ENCODE measurements at regions not wholly inside any gene's neighbourhood (a gene's known extent, or its start where the extent isn't known, plus 50 kb on each side); places are given as distances from the start of the nearest gene placed in this dataset.

DNA sequence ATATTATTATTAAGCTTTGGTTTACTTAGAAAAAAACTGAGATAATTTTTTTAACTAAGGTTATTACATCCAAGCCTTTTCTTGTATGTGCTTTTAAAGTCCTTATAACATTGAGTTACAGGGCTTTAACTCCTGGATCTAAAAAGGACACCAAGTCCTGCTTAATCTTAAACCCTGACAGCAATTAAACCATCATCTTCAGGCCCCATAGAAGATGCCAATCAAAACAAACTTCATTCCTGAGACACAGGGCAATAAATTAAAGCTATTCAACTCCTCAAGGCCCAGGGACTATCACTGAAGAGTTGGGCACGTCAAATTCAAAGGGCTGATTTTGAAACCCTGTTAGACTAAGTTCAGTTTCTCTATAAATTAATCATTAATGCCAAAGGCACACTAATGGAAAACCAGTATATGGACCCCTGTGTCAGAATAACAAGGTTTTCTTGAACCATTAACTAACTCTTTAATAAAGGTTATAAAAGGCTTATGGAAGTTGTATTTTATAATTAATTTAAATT, 1152.6 kb downstream of the NSUN3 start:
- TF ChIP-seq GATA3 (IDR thresholded peaks at IDR 0.05; ENCODE audit: low read depth, low read length) (no peak), GATA2 (IDR thresholded peaks at IDR 0.05; ENCODE audit: low read depth, low read length) (no peak)

DNA sequence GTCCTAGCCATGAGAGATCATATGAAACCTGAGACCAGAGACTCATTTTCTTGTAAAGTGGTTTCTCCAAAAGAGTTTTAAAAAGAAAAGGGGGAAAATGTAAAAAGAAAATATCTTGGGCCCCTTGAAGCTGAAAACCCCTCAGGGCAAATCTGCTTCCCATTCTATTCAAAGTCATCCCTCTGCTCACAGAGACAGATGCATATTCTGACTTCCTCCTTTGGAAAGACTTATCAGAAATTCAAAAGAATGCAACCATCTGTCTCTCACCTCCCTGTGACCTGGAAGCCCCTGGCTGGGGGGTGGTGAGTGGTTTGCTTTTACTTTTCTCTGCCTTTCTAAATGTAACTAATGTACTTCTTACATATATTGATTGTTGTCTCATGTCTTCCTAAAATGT, 1154.8 kb downstream of the NSUN3 start:
- TF ChIP-seq GATA2 (IDR thresholded peaks at IDR 0.05; ENCODE audit: low read depth, low read length) = no peak
- TF ChIP-seq GATA3 (IDR thresholded peaks at IDR 0.05; ENCODE audit: low read depth, low read length) = no peak

- TF ChIP-seq GATA3 (IDR thresholded peaks at IDR 0.05; ENCODE audit: low read depth, low read length) (no peak), GATA2 (IDR thresholded peaks at IDR 0.05; ENCODE audit: low read depth, low read length) (no peak)
Observed at GRCh38 chr3:95218484-95218883, 1155.6 kb downstream of the NSUN3 start.

DNA sequence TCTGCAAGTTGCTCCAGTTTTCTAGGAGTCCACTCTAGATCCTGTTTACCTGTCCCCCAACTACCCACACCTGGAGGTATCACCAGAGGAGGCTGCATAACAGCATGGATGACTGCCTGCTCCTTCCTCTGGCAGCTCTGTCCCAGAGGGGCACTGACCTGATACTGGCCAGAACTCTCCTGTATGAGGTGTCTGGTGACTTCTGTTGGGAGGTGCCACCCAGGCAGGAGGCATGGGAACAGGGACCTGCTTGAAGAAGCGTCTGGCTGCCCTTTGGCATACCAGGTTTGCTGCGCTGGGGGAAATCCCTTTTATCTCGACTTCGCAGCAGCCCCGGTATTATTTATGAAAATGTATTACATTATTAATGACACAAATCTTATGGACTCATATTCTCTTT, 1163.6 kb downstream of the NSUN3 start:
- TF ChIP-seq GATA3 (IDR thresholded peaks at IDR 0.05; ENCODE audit: low read depth, low read length) = no peak

DNA sequence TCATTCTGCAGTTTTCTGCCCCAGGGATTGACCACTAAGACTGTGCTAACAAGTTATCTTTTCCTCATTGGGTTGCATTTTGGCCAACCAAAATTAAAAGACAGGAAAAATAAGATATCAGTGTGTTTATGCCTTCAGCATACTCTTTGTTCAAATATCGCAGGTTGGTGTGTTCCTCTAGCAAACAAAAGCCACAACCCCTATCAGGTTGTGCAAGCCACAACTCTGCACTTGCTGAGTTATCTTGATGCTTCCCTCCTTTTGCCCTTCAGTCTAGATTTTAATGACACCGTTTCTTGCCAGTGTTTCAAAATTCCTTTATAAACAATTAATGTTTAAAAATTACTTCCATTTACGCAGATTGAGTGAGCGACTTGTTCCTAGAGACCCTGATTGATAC, 1164.2 kb downstream of the NSUN3 start:
- TF ChIP-seq GATA2 (IDR thresholded peaks at IDR 0.05; ENCODE audit: low read depth, low read length) = no peak
- TF ChIP-seq GATA3 (IDR thresholded peaks at IDR 0.05; ENCODE audit: low read depth, low read length) = no peak

GRCh38 chr3:95228416-95228815, 1165.6 kb downstream of the NSUN3 start:
- no peak for TF ChIP-seq GATA2 (IDR thresholded peaks at IDR 0.05; ENCODE audit: low read depth, low read length)
- TF ChIP-seq GATA3 (IDR thresholded peaks at IDR 0.05; ENCODE audit: low read depth, low read length) = no peak

DNA sequence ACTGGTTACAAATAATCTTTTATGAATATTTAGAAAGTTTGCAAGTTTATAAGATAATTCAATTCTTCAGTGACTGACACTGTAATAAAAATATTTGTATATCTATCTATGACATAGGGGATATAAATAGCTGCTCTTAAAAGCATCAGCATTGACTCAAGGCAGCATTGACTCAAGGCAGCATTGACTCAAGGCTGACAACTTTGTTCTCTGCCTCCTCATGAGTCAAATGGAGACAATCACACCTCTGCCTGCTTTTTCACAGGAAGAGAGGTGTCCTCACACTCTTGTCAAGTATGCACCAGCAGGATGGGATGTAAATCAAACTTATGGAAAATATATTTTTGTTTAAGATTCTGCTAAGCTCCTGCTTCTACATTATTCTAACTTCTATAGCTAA, 1173.1 kb downstream of the NSUN3 start:
- TF ChIP-seq GATA3 (IDR thresholded peaks at IDR 0.05; ENCODE audit: low read depth, low read length) = no peak
- no peak for TF ChIP-seq GATA2 (IDR thresholded peaks at IDR 0.05; ENCODE audit: low read depth, low read length)

DNA sequence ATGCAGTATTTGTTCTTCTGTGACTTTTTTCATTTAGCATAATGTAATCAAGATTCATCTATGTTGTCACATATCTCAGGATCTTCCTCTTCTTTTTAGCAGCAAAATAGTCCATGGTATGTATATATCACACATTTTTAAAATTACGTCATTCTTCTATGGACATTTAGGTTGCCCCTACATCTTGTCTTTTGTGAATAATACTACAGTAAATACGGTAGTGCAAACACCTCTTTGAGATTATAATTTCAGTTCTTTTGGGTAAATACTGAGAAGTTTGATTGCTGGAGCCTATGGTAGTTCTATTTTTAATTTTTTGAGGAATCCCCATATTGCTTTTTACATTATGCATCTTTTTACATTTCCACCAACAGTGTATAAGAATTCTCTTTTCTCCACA, 1174.9 kb downstream of the NSUN3 start:
- TF ChIP-seq GATA2 (IDR thresholded peaks at IDR 0.05; ENCODE audit: low read depth, low read length) = no peak
- no peak for TF ChIP-seq GATA3 (IDR thresholded peaks at IDR 0.05; ENCODE audit: low read depth, low read length)

GRCh38 chr3:95240395-95240794, 1177.5 kb downstream of the NSUN3 start:
- no peak for TF ChIP-seq GATA2 (IDR thresholded peaks at IDR 0.05; ENCODE audit: low read depth, low read length)
- no peak for TF ChIP-seq GATA3 (IDR thresholded peaks at IDR 0.05; ENCODE audit: low read depth, low read length)

DNA sequence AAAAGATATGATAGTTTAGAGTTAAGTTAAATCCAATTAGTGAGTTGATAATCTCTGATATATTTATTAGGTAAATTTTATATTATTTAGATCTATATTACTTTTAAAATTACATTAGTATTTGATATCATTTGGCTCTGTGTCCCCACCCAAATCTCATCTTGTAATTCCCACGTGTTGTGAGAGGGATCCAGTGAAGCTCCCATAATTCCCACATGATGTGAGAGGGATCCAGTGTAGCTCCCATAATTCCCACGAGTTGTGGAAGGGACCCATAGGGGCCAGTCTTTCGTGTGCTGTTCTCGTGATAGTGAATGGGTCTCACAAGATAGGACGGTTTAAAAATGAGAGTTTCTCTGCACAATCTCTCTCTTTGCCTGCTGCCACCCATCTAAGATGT, 1183.6 kb downstream of the NSUN3 start:
- TF ChIP-seq GATA3 (IDR thresholded peaks at IDR 0.05; ENCODE audit: low read depth, low read length) = no peak
- no peak for TF ChIP-seq GATA2 (IDR thresholded peaks at IDR 0.05; ENCODE audit: low read depth, low read length)

- TF ChIP-seq GATA3 (IDR thresholded peaks at IDR 0.05; ENCODE audit: low read depth, low read length) (no peak), GATA2 (IDR thresholded peaks at IDR 0.05; ENCODE audit: low read depth, low read length) (no peak)
Observed at GRCh38 chr3:95254061-95254460, 1191.2 kb downstream of the NSUN3 start.

- TF ChIP-seq GATA3 (IDR thresholded peaks at IDR 0.05; ENCODE audit: low read depth, low read length) (no peak), GATA2 (IDR thresholded peaks at IDR 0.05; ENCODE audit: low read depth, low read length) (no peak)
Observed at GRCh38 chr3:95254758-95255157, 1191.9 kb downstream of the NSUN3 start.

DNA sequence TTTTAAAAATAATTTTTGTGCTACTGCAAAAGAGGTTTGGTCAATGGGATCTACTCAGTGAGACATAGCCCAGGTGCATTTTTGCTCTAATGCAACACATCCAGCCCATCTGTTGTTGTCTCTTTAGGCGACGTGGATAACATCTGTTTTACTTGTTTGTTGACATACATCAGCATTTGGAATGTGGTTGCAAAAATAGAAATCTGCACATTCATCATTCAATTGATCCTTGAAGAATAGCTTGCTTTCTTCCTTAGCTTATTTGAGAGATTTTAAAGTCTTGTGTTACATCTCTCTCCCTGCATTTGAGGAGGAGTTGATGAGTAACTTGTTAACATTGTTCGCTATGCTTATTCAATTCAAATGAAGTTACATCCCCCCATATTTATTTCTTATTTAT, 1202.3 kb downstream of the NSUN3 start:
- TF ChIP-seq GATA3 (IDR thresholded peaks at IDR 0.05; ENCODE audit: low read depth, low read length) = no peak
- no peak for TF ChIP-seq GATA2 (IDR thresholded peaks at IDR 0.05; ENCODE audit: low read depth, low read length)

DNA sequence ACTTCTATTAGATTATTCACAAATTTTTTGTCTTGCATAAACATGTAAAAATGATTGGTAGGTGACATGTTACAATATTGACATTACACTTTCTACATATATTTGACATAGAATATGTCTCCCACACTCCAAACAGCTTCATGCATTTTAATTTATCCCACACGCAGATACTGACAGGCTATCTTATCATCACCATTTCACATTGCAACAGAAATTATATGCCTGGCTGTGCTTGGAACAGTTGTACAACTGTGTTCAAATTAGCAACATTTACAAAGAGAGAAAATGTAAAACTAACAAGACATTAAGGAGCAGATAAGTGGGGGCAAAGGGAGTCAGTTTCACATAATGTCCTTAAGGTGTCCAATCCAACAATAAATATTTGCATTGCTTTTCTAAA, 1208.5 kb downstream of the NSUN3 start:
- TF ChIP-seq GATA3 (IDR thresholded peaks at IDR 0.05; ENCODE audit: low read depth, low read length) (no peak), GATA2 (IDR thresholded peaks at IDR 0.05; ENCODE audit: low read depth, low read length) (no peak)

DNA sequence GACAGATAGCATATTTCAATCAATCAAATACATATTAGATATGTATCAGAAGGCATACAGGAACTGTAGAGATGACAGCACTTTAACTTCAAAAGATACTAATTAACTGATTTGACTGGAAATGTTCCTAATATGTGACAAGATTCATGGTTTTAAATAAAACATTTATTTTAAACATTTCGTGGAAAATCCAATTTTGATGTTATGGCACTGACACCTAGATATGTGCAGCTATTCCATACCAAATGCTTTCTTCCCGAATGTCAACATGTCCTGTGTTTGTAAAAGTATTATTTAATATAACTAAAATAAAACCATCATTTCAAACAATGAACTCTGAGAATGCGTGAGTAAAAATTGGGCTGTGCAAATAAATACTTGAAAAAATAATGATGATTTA, 1209.3 kb downstream of the NSUN3 start:
- TF ChIP-seq GATA3 (IDR thresholded peaks at IDR 0.05; ENCODE audit: low read depth, low read length) (no peak), GATA2 (IDR thresholded peaks at IDR 0.05; ENCODE audit: low read depth, low read length) (no peak)

DNA sequence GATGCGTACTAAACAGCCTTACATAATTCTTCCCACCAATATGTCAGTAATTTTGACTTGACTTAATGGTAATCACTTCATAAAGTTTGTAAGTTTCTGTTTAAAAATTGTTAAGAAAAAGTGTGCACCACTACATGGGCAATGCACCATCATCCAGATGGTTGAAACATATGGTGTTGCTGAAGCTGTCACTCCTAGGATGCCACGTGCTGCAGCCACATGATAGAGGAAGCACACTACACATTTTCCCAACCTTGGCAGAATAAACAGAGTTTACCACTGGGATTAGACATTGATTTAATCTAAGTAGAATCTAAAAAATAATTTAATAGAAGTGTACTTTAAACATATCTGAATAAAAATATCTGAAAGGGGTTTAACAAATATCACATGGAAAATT, 1209.9 kb downstream of the NSUN3 start:
- TF ChIP-seq GATA2 (IDR thresholded peaks at IDR 0.05; ENCODE audit: low read depth, low read length) (no peak), GATA3 (IDR thresholded peaks at IDR 0.05; ENCODE audit: low read depth, low read length) (no peak)
